ENCODE measurements at regions not wholly inside any gene's neighbourhood (a gene's known extent, or its start where the extent isn't known, plus 50 kb on each side); places are given as distances from the start of the nearest gene placed in this dataset.

- BruUV-seq (replicated peaks) = no TSS peak
- 58% methylated on average over 6 of the region's 8 CpGs; no CpG with 5 or more reads in 1 of the 2 experiments for WGBS, 2 experiments (ENCODE audit: extremely low coverage in 2 of 2, insufficient read length in 1 of 2)
- in situ Hi-C loops (cut with MboI; ENCODE audit: low sequenced_read_pairs) (no loop called here), dilution Hi-C loops (cut with HindIII; ENCODE audit: low sequenced_read_pairs, unreplicated experiment) (no loop called here), intact Hi-C loops (cut with micrococcal nuclease) (no loop called here)
- Histone ChIP-seq H2BK120ac (ENCODE audit: low read depth, low read length) (peak overlapping the region; percentile 0; the same call in 1 of the 2 replicates), H3K36me3 (ENCODE audit: control insufficient read depth, insufficient read depth, low read length) (no peaks in the 10 kb centered on the region), H4K8ac (ENCODE audit: low read depth in 2 of 2, low read length in 2 of 2) (peak overlapping the region; percentile 6 to 17; a peak in 3 of 4 replicates), H3K4me3 (ENCODE audit: insufficient read depth, low read depth, low read length) (no peak overlapping the region), H3K9ac (ENCODE audit: low read depth, low read length) (no peak overlapping the region), H4K5ac (ENCODE audit: low read depth, low read length) (peak overlapping the region; percentile 22), H3K4me1 (ENCODE audit: control insufficient read depth, insufficient read depth, low read length) (peaks cover 10% of the 10 kb centered on the region), H3K9me3 (ENCODE audit: control insufficient read depth, insufficient read depth, low read length) (no peaks in the 10 kb centered on the region), H2BK5ac (ENCODE audit: low read depth, low read length, poor library complexity, severe bottlenecking) (no peak overlapping the region), H3K4me2 (ENCODE audit: low read depth, low read length) (peak overlapping the region; percentile 34; the same call in 1 of the 2 replicates), H3K4ac (ENCODE audit: low read depth, low read length) (peak overlapping the region; percentile 0; the same call in 1 of the 2 replicates), H3K9me1 (ENCODE audit: insufficient read depth, low read length) (peaks cover 6% of the 10 kb centered on the region), H3K23ac (ENCODE audit: low read depth, low read length) (0 out of 2 replicates have a peak overlapping the region, but pooled peaks have one; percentile 9), H2AK9ac (replicated peaks; ENCODE audit: low read depth, low read length, poor library complexity) (no peak overlapping the region), H2BK20ac (ENCODE audit: low read depth, low read length) (no peak overlapping the region), H2AFZ (replicated peaks; ENCODE audit: low read length, poor library complexity) (no peak overlapping the region), H3K14ac (replicated peaks; ENCODE audit: low read depth, low read length) (no peak overlapping the region), H3K27me3 (ENCODE audit: control insufficient read depth, insufficient read depth, low read length) (no peaks in the 10 kb centered on the region), H3K27ac (ENCODE audit: insufficient read depth, low read length) (no peak overlapping the region), H4K91ac (ENCODE audit: insufficient read depth, low read depth, low read length) (no peak overlapping the region), H2BK15ac (ENCODE audit: low read depth, low read length) (no peak overlapping the region; the same call in 2 of the 3 replicates), H3K79me1 (ENCODE audit: low read depth in 1 of 2, low read length in 2 of 2) (no peaks in the 10 kb centered on the region), H2AK5ac (ENCODE audit: low read depth, low read length) (no peak overlapping the region), H3K56ac (ENCODE audit: extremely low read depth, insufficient read depth, low read length) (no peak overlapping the region), H3K18ac (ENCODE audit: low read depth, low read length) (peak overlapping the region; percentile 19; the same call in 1 of the 2 replicates), H4K20me1 (ENCODE audit: insufficient read depth, low read length) (no peaks in the 10 kb centered on the region)
- ATAC-seq (ENCODE audit: low read depth) (no peak), DNase-seq (peak; percentile 22)
- TF ChIP-seq NFE2L2 (IDR thresholded peaks at IDR 0.05; ENCODE audit: low read depth, low read length) (no peak), RFX5 (IDR thresholded peaks at IDR 0.05; ENCODE audit: low read depth, low read length) (no peak), POLR2A (IDR thresholded peaks at IDR 0.05; ENCODE audit: low read depth, low read length) (no peak), SMC3 (IDR thresholded peaks at IDR 0.05; ENCODE audit: low read depth, low read length) (no peak), CHD1 (IDR thresholded peaks at IDR 0.05; ENCODE audit: low read depth, low read length) (no peak), MAZ (IDR thresholded peaks at IDR 0.05; ENCODE audit: borderline replicate concordance, low read depth, low read length) (no peak), ELK1 (IDR thresholded peaks at IDR 0.05; ENCODE audit: borderline replicate concordance, low read depth, low read length) (no peak)
- ChIA-PET CTCF (no interaction called here), POLR2A (ENCODE audit: unreplicated experiment) (no interaction called here)
These were observed 383.3 kb upstream of the ZFP42 start for GRCh38 chr4:187612301-187612700.
